Mucosa of rectum (tissue), 2 donors: ENCODE measurements at regions not wholly inside any gene's neighbourhood (a gene's known extent, or its start where the extent isn't known, plus 50 kb on each side); places are given as distances from the start of the nearest gene placed in this dataset.

ENCODE experiments used
- H3K27ac ChIP-seq, 2 donors: one replicate each; pipeline ENCODE4 v1.7.0; 2013; ENCODE audit warnings: inconsistent platforms in 2 of 2, low read depth in 2 of 2, low read length in 2 of 2
- H3K27me3 ChIP-seq, 2 donors: one replicate each; pipeline ENCODE4 v1.7.0; 2013; ENCODE audit warnings: low read length in 2 of 2; ENCODE audit not compliant: control insufficient read depth in 2 of 2, insufficient read depth in 2 of 2
- H3K36me3 ChIP-seq, 2 donors: one replicate each; pipeline ENCODE4 v1.7.0; 2013; ENCODE audit warnings: low read length in 2 of 2; ENCODE audit not compliant: control insufficient read depth in 2 of 2, insufficient read depth in 2 of 2
- H3K4me1 ChIP-seq, 2 donors: one replicate each; pipeline ENCODE4 v1.7.0; 2013; ENCODE audit warnings: low read length in 2 of 2, mild to moderate bottlenecking in 1 of 2; ENCODE audit not compliant: control insufficient read depth in 2 of 2, insufficient read depth in 2 of 2
- H3K4me3 ChIP-seq, 2 donors: one replicate each; pipeline ENCODE4 v1.7.0; 2013; ENCODE audit warnings: low read length in 2 of 2
- H3K9ac ChIP-seq, 2 donors: one replicate each; pipeline ENCODE4 v1.7.0; 2013; ENCODE audit warnings: low read length in 2 of 2, low read depth in 1 of 2, mild to moderate bottlenecking in 1 of 2
- H3K9me3 ChIP-seq, 2 donors: one replicate each; pipeline ENCODE4 v1.7.0; 2013; ENCODE audit warnings: low read length in 2 of 2; ENCODE audit not compliant: control insufficient read depth in 2 of 2
- donor health status: healthy.
- donor health status: Normal muscosa, but diverticular disease.

DNA sequence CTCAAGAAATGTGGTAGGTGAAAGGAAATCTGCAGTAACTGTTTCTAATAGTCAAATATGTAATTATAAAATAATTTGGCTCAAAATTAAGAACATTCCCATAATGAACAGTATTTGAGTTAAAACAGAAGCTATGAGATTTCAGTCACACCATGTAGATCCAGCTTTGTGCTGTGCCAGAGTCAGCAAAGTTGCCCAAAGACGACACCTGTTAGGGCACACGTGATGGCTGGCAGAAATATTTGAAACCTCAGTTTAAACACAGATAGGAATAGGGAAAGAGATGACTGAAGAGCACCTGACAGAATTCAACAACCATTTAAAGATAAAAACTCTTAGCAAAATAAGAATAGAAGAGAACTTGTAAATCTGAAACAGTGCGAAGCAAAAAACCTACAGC lies 129.3 kb downstream of the CD83 start:
- Histone ChIP-seq H3K4me3 (no peak overlapping the region), H3K9ac (no peak overlapping the region), H3K36me3 (no peaks in the 10 kb centered on the region), H3K4me1 (no peaks in the 10 kb centered on the region), H3K27ac (no peak overlapping the region), H3K9me3 (no peaks in the 10 kb centered on the region), H3K27me3 (no peaks in the 10 kb centered on the region)

DNA sequence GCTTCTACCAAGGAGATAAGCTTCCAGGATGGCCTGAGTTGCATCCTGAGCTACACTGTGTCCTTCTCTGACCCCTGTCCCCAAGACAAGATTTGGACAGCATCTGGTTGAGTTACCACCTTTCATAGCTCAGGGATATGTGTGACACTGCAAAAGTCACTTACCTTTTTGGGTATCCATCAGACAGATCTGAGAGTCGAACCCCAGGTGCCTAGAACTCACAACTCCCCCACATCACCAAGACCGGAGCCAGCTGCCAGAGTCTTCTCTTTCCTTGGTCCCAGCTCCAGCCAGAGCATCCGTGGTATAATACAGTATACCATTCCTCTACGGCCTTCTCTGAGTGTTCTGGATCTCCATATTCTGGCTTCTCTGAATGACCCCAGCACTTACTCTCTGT lies 133.0 kb downstream of the CD83 start:
- Histone ChIP-seq H3K36me3 (no peaks in the 10 kb centered on the region), H3K9me3 (no peaks in the 10 kb centered on the region), H3K27ac (no peak overlapping the region), H3K9ac (no peak overlapping the region), H3K27me3 (no peaks in the 10 kb centered on the region), H3K4me3 (no peak overlapping the region), H3K4me1 (no peaks in the 10 kb centered on the region)

DNA sequence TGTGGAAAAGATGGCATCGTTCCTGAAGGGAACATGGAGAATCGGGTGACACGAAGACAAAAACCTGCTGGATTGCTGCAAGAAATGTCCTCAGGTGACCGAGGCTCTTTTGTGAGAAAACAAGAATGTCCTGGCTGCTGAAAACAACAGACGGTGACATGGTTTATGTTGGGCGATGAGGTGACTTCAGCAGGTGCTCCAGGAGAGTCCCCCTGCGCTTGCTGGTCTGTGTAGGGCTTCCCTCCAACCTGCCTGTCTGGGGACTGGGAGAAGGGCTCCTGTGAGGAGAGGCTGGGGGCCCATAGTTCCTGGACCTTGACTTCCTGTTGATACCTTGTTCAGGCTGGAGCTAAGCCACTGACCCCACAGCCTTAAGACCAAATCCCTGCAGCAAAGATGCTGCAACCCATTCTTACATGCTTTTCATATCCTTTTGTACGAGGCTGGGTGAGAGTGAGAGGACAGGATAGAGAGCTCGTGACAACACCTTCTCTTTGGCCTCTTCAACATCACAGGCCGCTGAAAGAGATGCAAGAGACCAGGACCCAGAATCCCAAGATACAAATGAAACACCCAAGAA lies 134.8 kb downstream of the CD83 start:
- Histone ChIP-seq H3K27ac (no peak overlapping the region), H3K4me3 (no peak overlapping the region), H3K36me3 (no peaks in the 10 kb centered on the region), H3K4me1 (no peaks in the 10 kb centered on the region), H3K9ac (no peak overlapping the region), H3K27me3 (no peaks in the 10 kb centered on the region), H3K9me3 (no peaks in the 10 kb centered on the region)

DNA sequence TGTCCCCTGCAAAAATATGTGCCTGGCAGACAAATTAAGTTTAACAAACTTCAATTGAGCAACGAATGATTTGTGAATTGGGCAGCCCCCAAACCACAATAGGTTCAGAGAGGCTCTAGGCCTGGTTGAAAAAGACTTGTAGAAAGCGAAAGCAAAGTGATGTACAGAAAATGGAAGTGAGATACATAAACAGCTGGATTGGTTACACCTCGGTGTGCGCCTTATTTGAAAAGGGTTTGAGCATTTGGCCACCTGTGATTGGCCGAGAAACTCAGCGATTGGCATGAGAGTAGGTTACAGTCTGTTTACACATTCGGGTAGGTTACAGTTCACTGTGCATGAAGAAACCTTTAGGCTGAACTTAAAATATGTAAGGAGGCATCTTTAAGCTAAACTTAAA lies 136.9 kb downstream of the CD83 start:
- no peak overlapping the region for H3K4me3 ChIP-seq
- no peaks in the 10 kb centered on the region for H3K4me1 ChIP-seq
- no peaks in the 10 kb centered on the region for H3K9me3 ChIP-seq
- no peak overlapping the region for H3K9ac ChIP-seq
- H3K27me3 ChIP-seq: no peaks in the 10 kb centered on the region
- H3K36me3 ChIP-seq: no peaks in the 10 kb centered on the region
- no peak overlapping the region for H3K27ac ChIP-seq

DNA sequence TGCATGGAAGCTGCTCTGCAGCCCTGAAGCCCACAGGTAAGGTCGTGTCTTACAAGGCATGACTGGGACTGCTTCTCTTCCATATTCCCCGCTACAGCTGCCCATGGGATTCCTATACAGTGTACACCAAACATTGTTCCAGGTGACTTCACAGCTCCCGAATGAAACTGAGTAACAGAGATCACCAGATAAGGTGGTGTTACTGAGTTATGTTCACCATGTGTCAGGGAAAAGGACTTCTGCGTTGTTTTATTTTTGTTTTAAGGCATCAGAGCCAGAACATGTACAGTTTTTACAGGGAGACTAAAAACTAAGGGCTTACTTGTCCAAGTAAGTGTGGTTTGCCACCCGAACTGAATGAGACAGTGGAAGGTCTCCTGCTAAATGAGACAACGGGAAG lies 138.3 kb downstream of the CD83 start:
- H3K4me3 ChIP-seq: no peak overlapping the region
- H3K9me3 ChIP-seq: no peaks in the 10 kb centered on the region
- no peak overlapping the region for H3K27ac ChIP-seq
- no peaks in the 10 kb centered on the region for H3K4me1 ChIP-seq
- H3K9ac ChIP-seq: no peak overlapping the region
- no peaks in the 10 kb centered on the region for H3K27me3 ChIP-seq
- no peaks in the 10 kb centered on the region for H3K36me3 ChIP-seq

DNA sequence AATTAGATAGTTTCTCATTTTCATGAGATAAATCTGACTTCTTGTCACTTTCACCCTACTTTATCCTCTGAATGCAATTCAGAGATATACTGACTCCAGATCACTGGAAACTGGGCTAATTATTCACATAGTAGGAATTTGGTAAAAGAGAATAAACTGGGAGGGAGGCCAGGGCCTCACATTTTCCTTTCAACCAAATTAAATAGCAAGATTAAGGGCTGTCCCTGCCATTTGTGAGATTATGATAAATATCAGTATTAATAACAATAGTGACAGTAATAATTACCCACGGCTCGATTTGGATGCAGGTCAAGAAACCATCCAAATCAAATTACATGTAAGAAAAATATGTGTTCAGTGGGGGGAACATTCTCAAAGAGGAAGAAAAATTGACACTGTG lies 140.5 kb downstream of the CD83 start:
- no peak overlapping the region for H3K27ac ChIP-seq
- H3K4me3 ChIP-seq: no peak overlapping the region
- no peaks in the 10 kb centered on the region for H3K4me1 ChIP-seq
- H3K9ac ChIP-seq: no peak overlapping the region
- H3K27me3 ChIP-seq: no peaks in the 10 kb centered on the region
- H3K9me3 ChIP-seq: no peaks in the 10 kb centered on the region
- no peaks in the 10 kb centered on the region for H3K36me3 ChIP-seq

DNA sequence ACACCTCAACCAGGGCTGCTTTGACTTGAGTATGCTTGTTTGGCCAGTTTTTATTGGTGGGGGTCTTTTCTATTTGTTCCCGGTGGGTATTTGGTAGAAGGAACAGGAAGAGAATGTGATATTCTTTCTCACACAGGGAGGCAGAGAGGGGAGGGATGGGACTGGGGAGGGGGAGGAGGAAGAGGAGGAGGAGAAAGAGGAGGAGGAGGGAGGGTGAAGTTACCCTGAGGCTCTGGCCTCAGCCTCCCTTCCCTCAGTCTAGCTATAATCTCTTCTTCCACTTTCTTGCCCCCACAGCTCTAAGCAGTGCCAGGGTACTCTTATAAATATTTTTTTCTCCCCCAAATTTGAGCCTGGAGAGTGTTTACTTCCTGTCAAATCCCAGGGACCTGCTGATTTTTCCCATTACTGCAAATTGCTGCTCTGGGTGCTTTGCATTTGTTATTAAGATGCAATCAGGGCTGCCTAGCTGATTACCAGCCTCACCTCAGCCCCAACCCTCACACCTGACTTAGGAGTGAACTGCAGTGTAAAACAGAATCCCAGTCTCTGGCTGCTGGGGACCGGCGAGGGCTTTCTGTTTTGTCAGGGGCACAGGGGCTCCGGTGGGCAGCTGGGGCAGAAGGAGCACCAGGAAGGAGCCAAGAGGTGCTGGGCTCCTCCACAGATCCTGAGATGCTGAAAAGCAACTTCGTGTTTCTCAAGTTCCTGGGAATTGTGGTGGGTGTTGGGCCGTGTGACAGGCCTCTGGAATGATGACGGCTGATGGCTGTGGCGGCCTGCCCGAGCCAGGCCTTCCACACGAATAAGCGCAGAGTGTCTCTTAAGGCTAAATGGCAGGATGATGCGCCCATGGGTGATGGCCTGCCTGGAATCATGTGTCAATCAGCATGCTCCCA lies 141.4 kb downstream of the CD83 start:
- no peaks in the 10 kb centered on the region for H3K27me3 ChIP-seq
- H3K9me3 ChIP-seq: peaks cover 4 to 5% of the 10 kb centered on the region in 2 donors
- H3K4me1 ChIP-seq: no peaks in the 10 kb centered on the region
- H3K36me3 ChIP-seq: no peaks in the 10 kb centered on the region
- no peak overlapping the region for H3K9ac ChIP-seq
- no peak overlapping the region for H3K4me3 ChIP-seq
- H3K27ac ChIP-seq: no peak overlapping the region

DNA sequence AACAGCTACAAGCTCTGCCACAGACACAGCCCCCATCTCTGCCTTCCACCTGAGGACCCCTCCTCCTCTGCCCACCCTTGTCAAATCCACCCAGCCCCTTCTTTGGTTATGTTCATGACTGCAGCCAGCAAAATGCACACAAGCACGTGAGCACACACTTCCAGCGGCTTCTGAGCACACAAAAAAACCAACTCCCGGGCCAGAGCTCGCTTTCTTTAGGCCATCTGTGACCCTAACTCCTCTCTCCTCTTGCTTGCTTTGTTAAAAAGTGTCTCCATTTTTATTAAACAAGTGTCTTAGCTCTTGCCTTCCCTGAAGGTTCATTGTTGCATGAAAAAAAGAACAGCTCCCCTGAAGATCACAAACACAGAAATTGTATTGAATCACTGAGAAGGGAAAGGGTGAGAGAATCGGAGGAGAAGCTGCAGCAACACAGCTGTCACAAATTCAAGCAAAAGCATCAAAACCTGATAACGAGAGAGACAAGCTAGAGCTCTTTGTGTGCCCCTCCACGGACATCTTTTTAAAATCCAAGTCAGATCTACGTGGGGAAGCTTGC lies 142.1 kb downstream of the CD83 start:
- no peaks in the 10 kb centered on the region for H3K4me1 ChIP-seq
- H3K9ac ChIP-seq: no peak overlapping the region
- no peaks in the 10 kb centered on the region for H3K36me3 ChIP-seq
- no peak overlapping the region for H3K27ac ChIP-seq
- peaks cover 8 to 9% of the 10 kb centered on the region in 2 donors for H3K9me3 ChIP-seq
- no peak overlapping the region for H3K4me3 ChIP-seq
- H3K27me3 ChIP-seq: no peaks in the 10 kb centered on the region

DNA sequence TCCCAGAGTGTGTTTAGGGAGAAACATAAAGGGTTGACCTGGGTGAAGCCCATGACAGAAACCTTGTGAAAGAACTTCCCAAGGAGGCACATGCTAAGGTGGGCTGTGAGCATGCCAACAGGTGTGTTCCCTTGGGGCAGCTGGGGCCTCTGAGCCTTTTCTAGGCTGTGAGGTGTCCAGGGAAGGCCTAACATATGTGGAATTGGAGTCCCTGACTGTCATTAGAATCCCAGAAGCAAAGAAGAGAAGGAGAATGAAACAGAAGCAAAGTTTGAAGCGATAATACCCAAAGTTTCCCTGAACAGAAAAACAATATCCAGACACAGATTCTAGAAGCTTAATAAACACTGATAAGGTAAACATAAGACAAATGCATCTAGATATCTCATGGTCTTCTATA lies 143.3 kb downstream of the CD83 start:
- Histone ChIP-seq H3K4me1 (no peaks in the 10 kb centered on the region), H3K4me3 (no peak overlapping the region), H3K36me3 (no peaks in the 10 kb centered on the region), H3K9me3 (peaks cover 8 to 9% of the 10 kb centered on the region in 2 donors), H3K27ac (no peak overlapping the region), H3K9ac (no peak overlapping the region), H3K27me3 (no peaks in the 10 kb centered on the region)

DNA sequence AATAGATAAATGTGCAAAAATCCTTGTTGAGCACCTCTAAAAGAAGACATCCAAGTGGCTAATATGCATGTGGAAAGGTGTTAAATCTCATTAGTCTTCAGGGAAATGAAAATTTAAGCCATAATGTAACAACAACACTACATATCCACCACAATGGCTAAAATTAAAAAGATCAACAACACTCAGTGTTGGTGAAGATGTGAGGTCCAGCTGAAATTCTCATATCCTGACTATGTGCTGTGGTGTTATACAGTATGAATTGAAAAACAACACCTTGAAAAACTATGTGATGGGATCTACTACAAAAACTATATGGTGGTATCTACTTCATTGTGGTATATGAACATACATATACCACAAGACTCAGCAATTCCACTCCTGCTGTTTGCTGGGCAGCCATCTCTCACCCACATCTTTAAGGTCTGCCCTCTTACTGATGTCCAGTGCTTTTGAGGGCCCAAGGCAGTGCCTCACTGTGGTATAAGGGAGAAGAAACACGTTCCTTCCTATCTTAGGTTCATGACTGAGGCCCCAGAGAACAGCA lies 146.4 kb downstream of the CD83 start:
- no peak overlapping the region for H3K9ac ChIP-seq

More for the DNA sequence above, 146.4 kb downstream of the CD83 start:
- Histone ChIP-seq H3K36me3 (no peaks in the 10 kb centered on the region), H3K4me3 (no peak overlapping the region), H3K27me3 (no peaks in the 10 kb centered on the region), H3K9me3 (peaks cover 8 to 9% of the 10 kb centered on the region in 2 donors), H3K27ac (no peak overlapping the region), H3K4me1 (no peaks in the 10 kb centered on the region)
